ENCODE measurements at regions not wholly inside any gene's neighbourhood (a gene's known extent, or its start where the extent isn't known, plus 50 kb on each side); places are given as distances from the start of the nearest gene placed in this dataset.

DNA sequence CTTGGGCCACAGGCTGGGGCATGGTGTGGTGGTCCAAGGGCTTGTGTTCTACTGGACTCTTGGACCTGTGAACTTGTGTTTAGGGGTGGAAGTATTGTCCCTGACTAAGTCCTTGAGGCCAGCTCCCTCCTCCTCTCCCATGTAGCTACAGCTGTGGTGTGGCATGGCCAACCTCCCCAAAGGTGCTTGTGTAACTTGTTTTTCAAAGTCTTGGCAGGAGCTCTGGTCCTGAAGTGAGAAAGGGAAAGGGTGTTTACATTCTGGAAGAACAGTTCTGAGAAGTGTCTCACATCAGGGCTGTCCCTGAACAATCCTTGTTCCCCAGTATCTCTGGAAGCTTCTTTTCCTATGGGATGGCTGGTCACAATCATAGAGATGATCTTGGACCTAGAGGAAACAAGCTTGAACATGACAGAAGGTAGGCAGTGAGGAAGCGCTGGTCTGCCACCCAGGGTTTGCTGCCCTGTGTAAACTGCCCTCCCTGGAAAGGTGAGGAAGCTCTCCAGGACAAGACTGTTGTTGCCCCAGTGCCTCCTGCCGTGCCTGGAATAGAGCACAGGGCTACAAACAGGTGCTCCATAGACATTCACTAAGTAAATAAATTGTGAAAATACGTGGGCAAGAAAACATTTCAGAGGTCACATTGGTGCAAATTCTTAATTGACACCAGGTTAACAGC lies 64.6 kb upstream of the KLF9 start:
- TF ChIP-seq, protein P1, sequence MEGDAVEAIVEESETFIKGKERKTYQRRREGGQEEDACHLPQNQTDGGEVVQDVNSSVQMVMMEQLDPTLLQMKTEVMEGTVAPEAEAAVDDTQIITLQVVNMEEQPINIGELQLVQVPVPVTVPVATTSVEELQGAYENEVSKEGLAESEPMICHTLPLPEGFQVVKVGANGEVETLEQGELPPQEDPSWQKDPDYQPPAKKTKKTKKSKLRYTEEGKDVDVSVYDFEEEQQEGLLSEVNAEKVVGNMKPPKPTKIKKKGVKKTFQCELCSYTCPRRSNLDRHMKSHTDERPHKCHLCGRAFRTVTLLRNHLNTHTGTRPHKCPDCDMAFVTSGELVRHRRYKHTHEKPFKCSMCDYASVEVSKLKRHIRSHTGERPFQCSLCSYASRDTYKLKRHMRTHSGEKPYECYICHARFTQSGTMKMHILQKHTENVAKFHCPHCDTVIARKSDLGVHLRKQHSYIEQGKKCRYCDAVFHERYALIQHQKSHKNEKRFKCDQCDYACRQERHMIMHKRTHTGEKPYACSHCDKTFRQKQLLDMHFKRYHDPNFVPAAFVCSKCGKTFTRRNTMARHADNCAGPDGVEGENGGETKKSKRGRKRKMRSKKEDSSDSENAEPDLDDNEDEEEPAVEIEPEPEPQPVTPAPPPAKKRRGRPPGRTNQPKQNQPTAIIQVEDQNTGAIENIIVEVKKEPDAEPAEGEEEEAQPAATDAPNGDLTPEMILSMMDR (IDR thresholded peaks at IDR 0.05; ENCODE audit: low read depth, low read length, missing control alignments): no peak
- DNase-seq (ENCODE audit: low read depth): no peak
- in situ Hi-C loops (cut with HindIII; ENCODE audit: low sequenced_read_pairs): loop anchor here (5.0 kb wide), 1 partner anchor 57 kb away; no protein-coding TSS in a partner anchor
- H3K4me3 ChIP-seq (ENCODE audit: low read depth, low read length): no peak overlapping the region

DNA sequence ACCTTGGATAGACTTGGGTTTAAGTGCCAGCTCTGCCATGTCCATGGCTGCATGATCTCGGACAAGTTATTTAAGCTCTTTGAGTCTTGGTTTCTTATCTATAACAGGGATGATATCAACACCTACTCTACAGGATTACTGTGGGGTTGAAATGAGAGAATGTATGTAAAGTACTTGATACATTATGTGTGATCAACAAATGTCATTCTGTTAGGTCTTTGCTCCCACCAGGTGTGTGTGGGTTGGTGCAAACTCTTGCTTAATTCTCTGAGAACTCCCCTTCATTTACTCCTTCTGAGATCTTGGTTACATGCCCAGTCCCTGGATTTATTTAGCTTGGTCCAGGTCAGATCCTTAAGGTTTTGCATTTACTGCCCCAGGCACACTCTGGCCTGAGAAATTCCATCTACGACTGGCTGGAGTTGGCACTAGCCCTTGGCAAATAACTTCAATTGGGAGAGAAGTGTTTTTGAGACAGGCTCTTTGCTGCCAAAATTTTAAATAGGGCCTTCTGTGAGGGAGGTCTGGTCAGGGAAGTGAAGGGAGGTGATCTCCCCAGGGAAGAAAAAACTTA lies 63.5 kb upstream of the KLF9 start:
- TF ChIP-seq, protein P1 (IDR thresholded peaks at IDR 0.05; ENCODE audit: low read depth, low read length, missing control alignments): no peak
- in situ Hi-C loops (cut with HindIII; ENCODE audit: low sequenced_read_pairs): loop anchor here (5.0 kb wide), 1 partner anchor 56 kb away; no protein-coding TSS in a partner anchor
- no peak overlapping the region for H3K4me3 ChIP-seq (ENCODE audit: low read depth, low read length)
- no peak for DNase-seq (ENCODE audit: low read depth)

DNA sequence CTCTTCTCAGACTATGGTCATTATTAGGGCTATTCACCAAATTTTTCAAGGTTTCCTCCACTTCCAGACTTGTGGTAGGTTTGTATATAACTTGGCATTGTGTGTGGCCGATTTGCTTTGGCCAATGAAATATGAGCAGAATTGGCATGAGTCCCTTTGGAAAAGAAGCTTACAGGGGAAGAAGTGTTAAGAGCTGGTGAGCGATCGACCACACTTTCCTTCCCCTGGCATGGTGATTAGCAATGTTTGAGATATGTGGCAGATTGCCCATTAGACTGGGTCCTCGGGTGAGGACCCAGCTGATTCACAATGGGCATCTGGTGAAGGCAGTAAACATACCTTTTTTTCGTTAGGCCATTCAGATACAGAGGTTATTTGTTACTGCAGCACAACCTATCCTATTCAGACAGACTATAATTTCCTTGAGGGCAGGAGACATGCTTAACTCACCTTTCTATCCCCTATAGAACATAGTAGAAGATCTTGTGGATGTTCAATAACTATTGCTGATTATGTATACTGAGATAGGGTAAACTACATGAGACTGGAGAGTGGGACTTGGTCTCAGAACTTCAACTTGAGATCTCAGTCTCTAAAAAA lies 62.8 kb upstream of the KLF9 start:
- TF ChIP-seq, protein P1 (IDR thresholded peaks at IDR 0.05; ENCODE audit: low read depth, low read length, missing control alignments): no peak
- in situ Hi-C loops (cut with HindIII; ENCODE audit: low sequenced_read_pairs): loop anchor here (5.0 kb wide), 1 partner anchor 55 kb away; no protein-coding TSS in a partner anchor
- H3K4me3 ChIP-seq (ENCODE audit: low read depth, low read length): no peak overlapping the region
- peak; percentile 49 for DNase-seq (ENCODE audit: low read depth)

DNA sequence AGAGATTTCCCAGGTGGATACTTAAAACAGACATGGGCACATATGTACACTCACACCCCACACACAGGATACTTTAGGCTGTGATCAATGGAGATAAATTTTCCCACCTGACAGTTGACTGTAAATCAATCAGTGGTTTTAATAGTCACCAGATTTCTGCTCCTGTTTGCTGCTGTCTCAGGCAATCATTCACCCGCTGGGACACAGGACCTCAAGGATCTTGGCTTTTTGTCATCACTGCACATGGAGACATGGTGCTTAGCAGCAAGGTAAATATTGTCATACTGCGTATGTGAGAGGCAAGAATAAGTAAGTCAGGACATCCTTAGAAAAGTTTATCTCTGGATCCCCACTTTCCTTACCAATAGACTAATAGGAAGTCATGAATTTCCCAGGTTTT lies 60.8 kb upstream of the KLF9 start:
- in situ Hi-C loops (cut with HindIII; ENCODE audit: low sequenced_read_pairs): loop anchor here (5.0 kb wide), 1 partner anchor 53 kb away; no protein-coding TSS in a partner anchor
- DNase-seq (ENCODE audit: low read depth): no peak
- TF ChIP-seq, protein P1 (IDR thresholded peaks at IDR 0.05; ENCODE audit: low read depth, low read length, missing control alignments): no peak
- H3K4me3 ChIP-seq (ENCODE audit: low read depth, low read length): no peak overlapping the region

DNA sequence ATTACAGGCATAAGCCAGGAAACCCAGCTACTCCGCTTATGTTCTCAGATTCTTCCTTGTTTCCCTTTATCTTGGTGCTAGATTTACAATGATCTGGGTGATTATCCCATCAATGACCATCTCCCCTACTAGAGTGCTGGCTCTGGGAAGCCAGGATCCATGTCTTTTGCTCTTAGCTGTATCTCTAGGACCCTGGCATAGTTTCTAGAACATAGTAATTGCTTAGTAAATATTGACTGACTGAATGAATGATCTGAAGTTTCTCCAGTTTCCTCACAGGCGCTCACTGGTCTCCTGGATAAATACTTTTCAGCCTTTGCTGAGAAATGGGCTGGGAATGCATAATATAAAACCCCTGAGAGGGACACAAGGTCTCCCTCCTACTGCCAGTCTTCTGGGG lies 60.0 kb upstream of the KLF9 start:
- no peak for DNase-seq (ENCODE audit: low read depth)
- TF ChIP-seq, protein P1 (IDR thresholded peaks at IDR 0.05; ENCODE audit: low read depth, low read length, missing control alignments): no peak
- H3K4me3 ChIP-seq (ENCODE audit: low read depth, low read length): no peak overlapping the region
- in situ Hi-C loops (cut with HindIII; ENCODE audit: low sequenced_read_pairs): no loop called here

DNA sequence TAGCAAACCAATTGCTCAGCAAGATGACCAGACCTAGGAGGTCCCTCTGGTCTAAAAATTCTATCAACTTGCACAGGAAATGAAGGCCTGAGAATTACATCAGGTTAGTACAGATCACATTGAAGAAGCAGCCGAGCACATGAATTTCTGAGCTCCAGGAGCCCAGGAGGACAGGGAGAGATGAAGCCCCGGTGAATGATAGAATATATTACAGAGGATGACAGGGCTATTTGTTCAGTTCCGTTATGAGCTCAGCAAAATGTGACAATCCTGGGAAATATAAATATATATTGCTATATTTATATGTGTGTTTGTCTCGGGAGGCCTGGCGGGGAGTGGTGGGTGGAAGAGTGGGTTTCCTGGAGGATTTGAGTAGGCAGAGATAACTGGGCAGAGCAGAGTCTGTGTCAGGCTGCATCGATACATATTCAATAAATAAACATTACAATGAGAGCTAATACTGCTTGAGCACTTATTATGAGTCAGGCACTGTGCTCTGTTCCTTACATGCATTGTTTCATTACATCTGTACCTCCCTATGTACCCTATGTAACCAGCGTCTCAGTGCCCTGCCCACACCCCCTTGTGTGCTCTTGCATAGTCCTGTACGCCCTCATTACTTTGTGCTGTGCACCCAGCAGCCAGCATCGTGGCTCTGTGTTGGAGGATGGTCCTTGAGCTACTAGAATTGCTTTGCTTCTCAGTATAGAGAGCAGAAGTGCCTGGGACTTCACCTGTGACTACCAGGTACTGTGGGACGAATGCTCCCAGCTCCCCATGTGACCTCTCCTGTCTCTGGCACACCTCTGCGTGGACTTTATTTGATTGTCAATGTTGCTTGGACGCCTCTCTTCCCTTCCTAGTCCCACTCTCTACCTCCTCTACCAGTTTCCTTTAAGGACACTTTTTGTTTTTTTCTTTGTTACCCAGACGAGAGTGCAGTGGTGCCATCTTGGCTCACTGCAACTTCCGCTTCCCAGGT lies 58.1 kb upstream of the KLF9 start:
- no peak for DNase-seq (ENCODE audit: low read depth)
- in situ Hi-C loops (cut with HindIII; ENCODE audit: low sequenced_read_pairs): no loop called here
- TF ChIP-seq, protein P1 (IDR thresholded peaks at IDR 0.05; ENCODE audit: low read depth, low read length, missing control alignments): no peak
- no peak overlapping the region for H3K4me3 ChIP-seq (ENCODE audit: low read depth, low read length)
